Central memory CD4-positive, alpha-beta T cell (primary cell): ENCODE measurements at regions not wholly inside any gene's neighbourhood (a gene's known extent, or its start where the extent isn't known, plus 50 kb on each side); places are given as distances from the start of the nearest gene placed in this dataset.

Experiments used
- DNase-seq: peaks from one replicate; pipeline ENCODE4 v3.0.0; 2022

DNA sequence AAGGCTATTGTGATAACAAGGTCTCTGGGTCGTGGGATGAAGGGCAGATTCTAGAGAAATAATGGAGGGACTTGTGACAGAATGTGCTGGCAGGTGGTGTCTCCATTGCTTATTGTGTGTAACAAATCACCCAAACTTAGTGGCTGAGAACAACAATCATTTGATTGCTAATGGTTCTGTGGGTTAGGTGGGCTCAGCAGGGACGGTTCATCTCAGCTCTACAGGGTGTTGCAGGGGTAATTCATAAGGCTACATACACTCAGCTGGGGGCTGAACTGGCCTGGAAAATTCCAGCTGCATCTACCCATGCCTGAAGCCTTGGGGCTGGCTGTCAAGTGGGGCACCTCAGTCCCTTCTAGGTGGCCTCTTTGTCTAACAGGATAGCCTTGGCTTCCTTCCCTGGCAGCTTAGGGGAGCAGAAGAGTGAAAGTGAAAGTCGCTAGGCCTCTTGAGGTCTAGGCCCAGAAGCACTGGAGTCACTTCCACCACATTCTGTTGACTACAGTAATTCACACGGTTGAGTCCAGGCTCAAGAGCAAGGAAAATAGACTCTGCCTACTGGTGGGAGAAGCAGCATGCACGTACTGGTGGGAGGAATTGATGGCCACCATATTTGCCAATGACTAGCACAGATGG, 308.9 kb downstream of the MN1 start:
- DNase-seq: no peak

DNA sequence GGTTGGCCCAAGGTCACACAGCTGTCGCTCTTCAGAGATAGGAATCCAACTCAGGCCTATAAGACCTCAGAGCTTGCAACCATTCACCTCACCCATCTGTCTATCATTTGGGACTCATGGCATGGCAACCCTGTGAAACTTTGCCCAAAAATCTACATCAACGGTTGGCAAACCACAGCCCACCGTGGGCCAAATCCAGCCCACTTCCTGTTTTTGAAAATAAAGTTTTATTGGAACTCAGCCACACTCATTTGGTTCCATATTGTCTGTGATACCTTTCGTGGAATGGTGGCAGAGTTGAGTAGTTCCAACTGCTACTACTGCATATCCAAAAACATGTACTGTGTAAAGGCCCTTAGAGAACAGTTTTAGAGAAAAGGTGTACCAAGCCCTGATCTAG, 307.8 kb downstream of the MN1 start:
- DNase-seq: no peak

DNA sequence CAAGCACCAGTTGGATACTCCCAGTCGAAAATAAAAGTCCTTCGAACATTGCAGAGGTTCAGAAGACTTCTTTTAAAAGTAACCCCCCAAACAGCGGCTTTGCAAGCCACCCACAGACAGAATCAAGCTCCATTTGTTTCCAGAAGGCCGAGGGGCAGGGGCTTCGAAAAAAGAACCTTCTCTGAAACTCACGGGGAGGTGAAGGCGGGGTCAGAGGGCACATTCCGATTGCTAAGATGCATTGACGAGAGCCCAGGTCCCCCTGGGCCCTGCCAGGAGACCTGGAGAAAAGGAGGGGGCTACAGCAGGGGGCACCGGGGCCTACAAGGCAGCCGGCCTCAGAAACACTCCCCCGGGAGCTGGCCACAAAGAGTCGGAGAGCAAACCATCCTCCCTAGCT, 306.8 kb downstream of the MN1 start:
- DNase-seq: no peak

DNA sequence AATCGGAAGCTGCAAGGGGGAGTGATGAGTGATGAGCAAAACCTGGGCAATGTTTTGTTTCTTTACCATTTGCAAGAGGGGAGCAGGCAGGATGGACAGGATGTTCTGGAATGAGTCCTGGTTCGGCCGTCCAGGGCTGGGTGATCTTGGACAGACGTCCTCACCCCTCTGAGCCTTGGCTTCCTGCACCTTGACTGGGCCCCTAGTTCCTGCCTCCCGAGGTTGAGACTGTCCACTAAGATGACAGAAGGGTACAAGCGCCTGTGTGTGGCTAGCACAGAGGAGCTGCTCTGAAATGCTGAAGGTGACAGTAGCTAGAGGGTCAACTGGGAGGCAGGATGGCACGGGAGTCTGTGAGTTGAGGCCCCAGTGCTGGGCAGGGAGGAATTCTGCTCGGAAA, 306.2 kb downstream of the MN1 start:
- no peak for DNase-seq

DNA sequence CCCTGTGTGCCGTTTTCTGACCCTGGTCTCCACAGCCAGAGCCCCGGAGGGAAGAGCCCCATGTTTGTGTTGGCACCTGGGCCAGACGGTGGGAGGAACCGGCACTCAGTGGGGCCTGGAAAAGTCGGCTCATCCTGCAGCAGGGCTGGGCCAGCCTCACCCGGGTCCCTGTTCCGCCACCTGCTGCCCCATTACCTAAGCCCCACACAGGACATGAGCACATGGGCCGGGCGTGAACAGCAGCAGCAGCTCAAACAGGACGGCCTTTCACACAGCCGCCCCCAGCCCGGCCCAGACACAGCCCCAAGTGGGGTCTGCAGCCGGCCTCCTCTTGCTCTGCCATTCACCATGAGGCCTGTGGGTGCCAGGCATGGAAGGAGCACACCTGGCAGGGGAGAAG, 302.4 kb downstream of the MN1 start:
- no peak for DNase-seq

DNA sequence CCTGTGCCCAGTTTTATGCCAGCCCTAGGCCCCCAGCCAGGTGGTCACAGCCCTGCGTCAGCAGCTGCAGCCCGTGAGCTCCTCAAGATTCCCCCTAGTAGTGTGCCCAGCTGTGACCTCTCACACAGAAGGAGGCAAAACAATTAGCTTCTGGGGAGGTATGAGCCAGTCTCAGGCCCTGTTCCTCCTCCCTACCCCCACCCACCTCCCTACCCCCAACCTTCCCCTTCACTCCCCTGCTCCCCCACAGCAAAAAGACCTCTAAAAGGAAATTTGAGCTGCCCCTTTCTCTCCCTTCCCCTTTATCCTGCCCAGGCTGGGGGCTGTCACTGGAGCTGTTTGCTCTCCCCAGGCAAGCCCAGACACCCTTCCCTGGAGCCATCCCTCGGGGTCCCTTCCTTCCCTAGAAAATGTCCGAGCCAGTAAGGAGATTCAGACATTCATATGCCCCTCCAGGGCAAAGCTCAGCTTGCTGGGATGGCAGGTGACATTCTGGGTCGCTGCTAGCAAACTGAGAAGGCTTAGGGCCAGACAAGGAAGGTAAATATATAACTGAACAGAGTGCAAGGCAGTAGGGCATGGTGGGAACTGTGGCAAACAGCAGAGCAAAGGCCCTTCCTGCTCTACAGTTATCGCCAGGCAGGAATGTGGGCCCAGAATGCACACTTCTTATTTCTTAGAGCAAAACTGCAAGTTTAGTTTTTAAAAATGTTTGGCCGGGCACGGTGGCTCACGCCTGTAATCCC, 300.2 kb downstream of the MN1 start:
- no peak for DNase-seq

DNA sequence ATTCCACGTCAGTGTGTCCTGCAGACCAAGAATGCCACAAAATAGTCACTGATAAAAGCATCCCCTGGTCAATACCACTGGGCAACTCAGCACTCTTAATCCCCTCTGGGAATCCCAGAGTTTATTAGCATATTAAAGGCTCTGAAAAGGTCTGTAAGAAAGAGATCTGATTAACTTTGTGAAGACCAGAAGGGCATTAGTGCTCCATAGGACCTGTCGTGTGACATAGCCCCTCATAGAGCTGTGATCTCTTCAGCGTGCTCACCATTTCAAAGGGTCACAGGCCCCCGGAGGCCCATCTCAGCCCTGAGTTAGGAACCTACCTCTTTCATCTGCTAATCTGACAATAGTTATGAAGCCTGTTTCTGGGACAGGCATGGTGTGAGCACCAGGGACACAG, 299.2 kb downstream of the MN1 start:
- DNase-seq: no peak

DNA sequence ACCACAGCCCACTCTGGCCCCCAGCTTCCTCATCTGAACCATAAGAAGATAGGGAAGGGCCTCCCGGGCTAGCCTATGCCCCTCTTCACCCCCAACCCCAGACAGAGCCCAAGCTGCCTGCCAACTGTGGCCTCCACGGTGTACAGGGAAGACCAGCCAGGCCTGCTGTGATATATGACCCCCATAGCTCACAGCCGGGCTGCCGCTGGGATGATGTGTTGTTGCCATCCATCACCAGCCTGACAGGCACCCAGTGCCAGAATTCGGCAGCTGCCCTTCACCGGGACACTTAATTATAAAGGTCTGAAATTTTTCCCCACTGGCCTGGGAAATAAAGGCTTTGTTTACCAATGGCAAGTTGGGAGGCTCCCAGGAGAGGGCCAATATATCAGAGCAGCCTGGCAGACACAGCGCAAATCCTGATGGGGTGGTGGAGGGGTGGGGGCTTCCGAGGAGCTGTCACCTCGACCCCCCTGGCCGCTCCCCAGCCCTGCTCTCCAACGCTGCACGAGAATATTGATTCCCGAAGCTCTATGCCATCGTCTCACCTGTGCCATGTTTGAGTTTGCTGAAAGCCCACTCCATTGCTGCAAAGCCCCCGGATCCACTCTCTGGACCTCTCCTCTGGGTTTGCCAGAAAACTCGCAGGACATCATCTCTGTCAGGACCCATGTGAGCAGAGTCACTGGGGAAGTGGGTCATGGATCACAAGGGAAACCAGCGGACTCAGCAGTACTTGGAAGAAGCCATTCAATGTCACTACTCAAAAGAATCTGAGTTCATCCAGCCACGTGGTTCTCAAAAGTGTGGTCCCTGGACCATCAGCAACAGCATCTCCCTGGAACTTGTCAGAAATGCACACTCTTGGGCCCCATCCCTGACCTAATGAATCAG, 296.9 kb downstream of the MN1 start:
- no peak for DNase-seq

DNA sequence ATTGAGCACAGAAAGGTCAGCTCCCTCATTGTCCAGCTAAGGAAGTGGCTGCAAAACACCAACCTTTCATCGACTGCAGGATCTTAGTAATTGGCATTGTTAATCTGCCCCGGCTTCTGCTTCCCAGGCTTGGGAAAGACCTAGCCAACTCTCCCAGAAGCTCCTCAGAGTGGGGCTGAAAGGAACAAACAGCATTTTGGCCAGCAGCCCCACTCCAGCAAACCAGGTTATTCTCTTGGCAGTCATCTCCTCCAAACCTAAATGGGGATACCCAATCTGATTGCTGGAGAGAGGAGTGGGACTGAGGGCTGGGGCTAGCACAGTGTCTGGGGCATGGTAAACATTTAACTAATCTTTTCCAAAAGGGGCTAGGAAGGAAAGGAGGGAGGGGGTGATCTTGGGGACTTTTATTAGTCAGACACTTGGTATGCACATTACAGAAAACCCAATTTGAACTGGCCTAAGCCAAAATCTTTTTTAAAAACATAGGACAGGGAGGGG, 294.4 kb downstream of the MN1 start:
- DNase-seq: no peak

DNA sequence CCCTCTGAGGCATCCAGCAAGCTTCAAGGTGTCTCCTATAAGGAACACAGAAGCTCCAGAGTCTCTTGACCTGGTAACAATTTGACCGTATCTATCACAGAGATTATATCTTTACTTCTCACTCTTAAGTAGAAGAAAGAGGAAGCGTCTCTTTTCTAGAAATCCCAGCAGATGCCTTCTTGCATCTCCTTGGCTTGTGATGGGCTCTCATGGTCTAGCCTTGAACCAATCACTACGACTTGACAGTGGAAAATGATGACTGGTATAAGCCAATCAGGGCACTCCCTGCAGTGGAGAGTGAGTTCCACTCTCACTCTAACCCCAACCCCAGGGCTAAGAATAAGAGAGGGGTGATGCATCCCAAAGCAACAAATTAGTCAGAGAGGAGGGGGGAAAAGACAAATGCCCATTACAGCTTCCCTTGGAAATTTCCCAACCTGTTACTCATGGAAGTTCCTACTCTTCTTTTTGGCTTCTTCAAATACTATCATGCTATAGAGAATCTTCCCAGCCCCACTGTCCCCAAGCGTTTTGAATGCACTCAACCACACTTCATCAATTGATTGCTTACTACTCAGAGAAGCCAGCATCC, 293.5 kb downstream of the MN1 start:
- DNase-seq: no peak

DNA sequence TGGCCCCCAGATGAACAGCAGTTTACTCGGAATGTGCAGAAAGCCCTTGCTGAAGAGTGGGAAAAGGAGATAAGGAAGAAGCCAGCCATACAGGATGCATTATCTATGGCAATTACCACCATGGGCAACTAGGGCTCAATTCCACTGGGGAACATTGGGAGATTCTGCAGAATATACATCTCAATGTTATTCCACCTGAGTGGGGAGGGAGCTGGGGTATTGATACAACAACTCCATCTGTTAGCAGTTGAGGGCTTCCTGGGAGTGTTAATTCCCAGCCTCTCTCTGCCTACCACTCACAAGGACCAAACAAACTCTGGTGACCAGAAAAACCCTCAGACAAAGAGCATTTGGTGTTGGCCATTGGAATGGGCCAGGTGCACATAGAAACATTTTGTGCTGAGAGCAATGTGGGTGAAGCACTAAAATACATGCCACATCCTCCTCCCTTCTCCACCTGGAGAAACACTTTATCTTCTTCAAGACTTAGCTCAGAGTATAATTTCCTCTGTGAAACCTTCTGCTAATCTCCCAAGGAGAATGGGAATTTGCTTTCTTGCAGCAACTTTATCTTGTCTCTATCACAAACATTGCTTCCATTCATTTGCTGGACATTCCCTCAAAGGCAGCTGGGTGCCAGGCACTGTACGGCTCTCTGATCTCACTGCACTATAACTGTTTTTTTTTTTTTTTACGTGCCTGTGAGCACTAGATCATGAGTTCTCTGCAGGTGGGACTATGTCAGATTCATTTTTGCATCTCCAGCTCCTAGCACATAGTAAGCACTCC, 292.2 kb downstream of the MN1 start:
- DNase-seq: no peak

DNA sequence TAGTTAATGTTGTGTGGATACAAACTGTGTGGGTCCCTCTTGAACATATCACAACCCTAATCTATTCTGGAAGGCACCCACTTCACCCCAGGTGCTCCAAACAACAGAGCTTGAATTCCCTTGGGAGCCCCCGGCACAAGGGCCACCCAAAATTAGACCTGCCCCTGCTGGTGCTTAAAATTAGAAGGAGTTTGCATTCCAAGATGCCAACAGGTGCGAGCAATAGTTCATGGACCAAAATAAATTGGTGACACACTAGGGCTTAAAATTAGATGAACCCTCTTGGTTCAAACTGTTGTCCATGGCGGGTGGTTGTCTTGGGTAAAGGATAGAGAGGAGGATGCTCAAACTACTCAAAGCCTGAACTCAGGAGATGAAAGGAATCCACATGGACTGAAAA, 291.5 kb downstream of the MN1 start:
- DNase-seq: no peak

DNA sequence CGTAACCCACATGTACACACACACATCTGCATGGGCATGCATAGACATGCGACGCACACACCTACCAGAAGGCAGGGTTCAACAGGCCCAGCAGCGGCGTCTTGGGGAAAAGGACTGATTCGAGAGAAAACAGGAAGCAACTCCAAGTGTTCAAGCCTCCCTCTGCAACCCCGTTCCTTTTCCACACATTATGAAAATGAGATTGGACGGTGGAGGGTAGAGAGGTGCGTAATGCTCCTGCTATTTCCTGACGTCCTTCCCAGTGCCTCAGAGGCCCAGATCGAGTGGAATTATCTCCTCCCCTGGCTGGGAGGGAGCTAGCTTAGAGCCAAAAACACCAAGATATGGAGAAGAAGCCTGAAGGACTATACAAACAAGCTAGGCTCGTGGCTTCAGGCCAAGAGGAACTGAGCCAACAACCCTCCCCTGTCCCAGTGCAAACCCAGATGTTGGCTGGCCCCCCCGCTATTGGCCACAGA, 289.2 kb downstream of the MN1 start:
- no peak for DNase-seq

DNA sequence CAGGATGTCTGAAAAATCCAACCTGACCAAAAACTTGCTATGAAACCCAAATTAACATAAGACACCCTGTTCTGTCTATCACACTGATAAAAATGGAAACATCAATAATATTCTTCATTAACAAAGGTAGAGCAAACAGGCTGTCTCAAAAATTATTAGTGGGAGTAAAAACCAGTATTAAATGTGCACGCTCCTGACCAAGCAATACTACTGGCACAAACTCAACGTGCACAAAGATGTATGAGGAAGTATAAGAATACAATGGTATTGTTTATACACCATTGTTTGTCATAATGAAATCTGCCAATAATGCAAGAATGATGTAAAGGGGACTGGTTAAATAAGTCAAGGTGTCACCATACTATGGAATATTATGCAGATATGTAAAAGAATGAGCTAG, 288.5 kb downstream of the MN1 start:
- DNase-seq: no peak

DNA sequence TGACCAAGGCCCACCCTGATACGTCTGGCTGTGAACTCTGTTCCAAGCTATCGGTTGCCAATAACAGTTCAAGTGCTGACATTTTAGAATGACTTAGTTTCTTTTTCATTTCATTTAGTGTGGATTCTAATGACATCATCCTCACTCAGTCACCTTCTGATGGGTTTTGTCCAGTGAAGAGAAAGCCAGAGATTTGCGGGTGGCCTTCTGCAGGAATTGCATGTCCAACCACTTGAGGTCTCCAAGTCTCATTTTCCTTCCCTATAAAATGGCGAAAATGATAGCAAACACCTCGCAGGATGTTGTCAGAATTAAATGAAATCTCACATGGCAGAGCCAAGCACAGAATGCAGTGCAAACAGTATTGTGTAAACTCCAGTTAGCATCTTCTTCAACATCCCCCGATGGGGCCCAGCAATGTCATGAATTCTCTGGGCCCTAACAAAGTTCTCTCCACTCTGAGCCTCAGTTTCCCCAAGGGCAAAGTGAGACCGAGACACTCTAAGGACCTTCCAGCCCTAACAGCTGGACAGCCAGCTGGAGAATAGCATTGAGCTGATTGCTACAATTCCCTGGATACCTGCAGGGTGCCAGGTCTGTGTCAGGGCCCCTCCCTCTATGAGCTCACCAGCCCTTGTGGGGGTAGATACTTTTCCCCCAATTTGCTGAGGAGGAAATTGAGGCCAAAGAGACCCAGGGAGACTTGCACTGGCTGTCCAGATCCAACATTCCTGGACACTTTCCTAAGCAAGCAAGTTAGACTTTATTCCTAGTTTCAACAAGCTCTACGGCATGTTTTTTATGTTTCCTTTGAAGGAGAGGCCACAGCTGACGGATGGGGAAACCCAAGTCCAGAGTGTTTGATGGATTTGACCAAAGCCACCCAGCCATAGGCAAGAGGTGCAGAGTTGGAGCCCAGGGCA, 286.7 kb downstream of the MN1 start:
- no peak for DNase-seq

DNA sequence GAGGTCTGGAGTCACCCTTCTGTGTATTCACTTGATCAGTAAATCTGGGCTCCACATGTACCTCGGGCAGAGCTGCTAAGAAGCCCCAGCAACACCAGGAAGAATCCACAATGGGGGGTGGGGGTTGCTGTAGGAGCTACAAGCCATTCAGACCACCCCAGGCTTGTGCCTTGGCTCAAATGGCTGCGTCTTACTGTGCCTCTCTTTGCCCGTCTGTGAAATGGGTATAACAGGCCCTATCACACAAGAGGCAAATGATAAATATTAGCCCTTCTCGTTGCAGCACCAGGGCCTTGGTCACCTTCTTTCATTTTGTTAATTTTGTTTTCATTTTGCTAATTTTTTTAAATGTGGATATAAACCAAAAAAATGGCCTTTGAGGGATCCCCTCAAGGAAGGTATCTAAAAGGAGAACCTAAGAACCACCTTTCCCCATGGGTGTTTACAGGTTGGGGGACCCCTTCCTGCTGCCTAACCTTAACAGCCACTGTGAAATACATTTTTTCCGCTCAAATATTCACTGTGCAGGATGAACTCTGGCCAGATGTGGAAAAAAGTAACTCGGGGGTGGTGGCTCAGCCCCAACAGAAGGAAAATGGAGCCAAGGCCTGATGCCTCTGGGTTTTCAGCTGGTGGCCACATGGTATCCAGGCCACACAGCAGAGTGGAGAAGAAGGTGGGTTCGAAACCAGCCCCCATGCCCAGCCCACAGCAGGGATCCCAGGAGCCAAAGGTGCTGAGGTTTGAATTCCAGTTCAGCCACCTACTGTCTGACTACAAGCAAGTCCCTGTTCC, 284.0 kb downstream of the MN1 start:
- no peak for DNase-seq

DNA sequence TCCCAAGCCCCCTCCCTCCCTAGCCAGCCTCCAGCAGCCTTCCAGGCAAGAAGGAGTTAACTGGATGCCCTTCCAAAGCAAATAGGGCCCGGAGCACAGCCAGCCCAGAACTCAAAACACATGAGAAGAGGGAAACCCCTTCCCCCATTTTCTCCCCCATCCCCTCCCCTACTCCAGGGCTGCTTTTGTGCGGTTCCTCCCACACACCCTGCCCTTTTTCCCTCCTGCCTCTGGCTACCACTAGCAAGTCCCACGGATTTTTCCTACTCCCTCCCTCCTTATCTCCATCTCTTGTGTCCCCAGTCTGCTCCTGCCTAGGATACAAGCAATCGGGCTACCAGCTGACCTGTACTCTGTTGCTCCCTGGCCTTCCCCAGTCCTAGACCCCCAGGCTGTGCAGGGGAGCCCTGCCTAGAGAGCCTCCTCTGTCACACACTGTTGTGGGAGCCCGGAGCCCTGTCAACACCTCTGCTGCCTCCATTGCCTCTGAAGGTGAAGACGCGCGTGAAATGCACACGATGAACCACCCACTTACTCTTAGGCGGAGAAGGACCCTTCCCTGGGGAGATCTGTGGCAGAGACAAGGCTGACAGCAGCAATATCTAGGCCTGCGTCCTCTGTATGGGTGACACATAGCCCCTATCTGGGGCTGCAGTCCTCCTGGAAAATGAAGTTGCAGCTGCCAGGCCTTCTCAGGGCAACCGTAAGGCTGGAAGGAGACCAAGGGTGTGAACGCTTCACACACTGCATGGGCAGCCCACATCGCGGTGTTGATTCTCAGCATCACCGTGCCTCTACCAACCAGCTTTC, 282.8 kb downstream of the MN1 start:
- DNase-seq: no peak

DNA sequence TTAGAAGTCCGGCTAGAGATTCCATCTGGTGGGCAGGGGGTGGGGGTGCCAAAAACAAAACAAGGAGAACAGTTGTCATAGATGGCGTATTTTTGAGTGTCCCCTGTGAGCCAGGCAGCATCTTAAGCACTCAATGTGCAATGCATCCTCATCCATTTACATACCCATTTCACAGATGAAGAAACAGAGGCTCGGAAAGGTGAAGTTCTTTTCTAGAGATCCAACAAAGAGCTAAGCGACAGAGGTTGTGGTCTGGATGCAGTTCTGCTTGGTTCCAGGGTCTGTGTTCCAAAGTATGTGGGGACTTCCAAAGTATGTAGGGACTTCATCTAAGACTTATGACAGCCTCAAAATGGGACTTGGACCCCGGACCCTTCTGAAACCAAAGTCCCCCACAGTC, 277.8 kb downstream of the MN1 start:
- no peak for DNase-seq

DNA sequence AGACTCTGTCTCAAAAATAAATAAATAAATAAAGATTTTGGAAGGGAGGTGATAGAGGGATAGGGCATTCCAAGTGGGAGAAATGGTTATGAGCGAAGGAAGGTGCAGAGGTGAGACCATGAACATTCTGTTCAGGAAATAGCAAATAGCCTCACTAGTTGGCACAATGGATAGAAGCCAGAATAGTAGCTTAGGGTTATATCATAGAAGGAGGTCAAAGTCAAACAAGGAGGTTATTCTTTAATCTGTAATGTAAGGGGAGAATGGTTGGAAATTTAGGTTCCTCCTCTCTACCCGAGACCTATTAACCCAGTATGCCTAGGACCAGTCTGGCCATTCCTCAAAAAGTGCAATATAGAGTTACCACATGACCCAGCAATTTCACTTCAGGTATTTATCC, 275.8 kb downstream of the MN1 start:
- no peak for DNase-seq
